GM19043 (cell line): ENCODE measurements at regions not wholly inside any gene's neighbourhood (a gene's known extent, or its start where the extent isn't known, plus 50 kb on each side); places are given as distances from the start of the nearest gene placed in this dataset.
"Not testable (repeated sequence)": the region's sequence is repeated elsewhere in the genome, so short reads cannot be mapped to it uniquely, and the experiment has no call there.

Experiments used
- ATAC-seq: cut with Tn5 transposase; IDR thresholded peaks from one replicate; pipeline ENCODE4 v1.9.1; 2021; ENCODE audit warnings: low read depth; ENCODE audit not compliant: unreplicated experiment

- ATAC-seq = no peak
These were observed 1374.4 kb upstream of the GJE1 start for GRCh38 chr6:140758169-140758877.

- no peak for ATAC-seq
These were observed 1377.8 kb upstream of the CITED2 start for GRCh38 chr6:140752234-140752633.

- ATAC-seq = no peak
These were observed 1372.7 kb upstream of the CITED2 start for GRCh38 chr6:140747114-140747513.

GRCh38 chr6:140744659-140745320 lies 1370.3 kb upstream of the CITED2 start:
- no peak for ATAC-seq

- no peak for ATAC-seq
These were observed 1361.8 kb upstream of the CITED2 start for GRCh38 chr6:140736231-140736630.

GRCh38 chr6:140732991-140733390 lies 1358.5 kb upstream of the CITED2 start:
- ATAC-seq = no peak

GRCh38 chr6:140732155-140732554 lies 1357.7 kb upstream of the CITED2 start:
- ATAC-seq = no peak

- ATAC-seq = no peak
These were observed 1357.3 kb upstream of the CITED2 start for GRCh38 chr6:140731741-140732140.

GRCh38 chr6:140729521-140729920 lies 1355.1 kb upstream of the CITED2 start:
- no peak for ATAC-seq

GRCh38 chr6:140718021-140718420 lies 1343.6 kb upstream of the CITED2 start:
- ATAC-seq = no peak

GRCh38 chr6:140713495-140713894 lies 1339.0 kb upstream of the CITED2 start:
- no peak for ATAC-seq

- no peak for ATAC-seq
These were observed 1336.7 kb upstream of the CITED2 start for GRCh38 chr6:140711019-140711613.

GRCh38 chr6:140708441-140708840 lies 1334.0 kb upstream of the CITED2 start:
- ATAC-seq = no peak

GRCh38 chr6:140704008-140704407 lies 1329.6 kb upstream of the CITED2 start:
- not testable (repeated sequence) for ATAC-seq

- ATAC-seq = no peak
These were observed 1323.1 kb upstream of the CITED2 start for GRCh38 chr6:140697585-140697984.

- no peak for ATAC-seq
These were observed 1310.5 kb upstream of the CITED2 start for GRCh38 chr6:140684776-140685550.

GRCh38 chr6:140677781-140678528 lies 1303.5 kb upstream of the CITED2 start:
- ATAC-seq = no peak

- ATAC-seq = no peak
These were observed 1297.5 kb upstream of the CITED2 start for GRCh38 chr6:140671926-140672325.

- no peak for ATAC-seq
These were observed 1295.6 kb upstream of the CITED2 start for GRCh38 chr6:140670021-140670420.

GRCh38 chr6:140669321-140669720 lies 1294.9 kb upstream of the CITED2 start:
- no peak for ATAC-seq
